ENCODE measurements at regions not wholly inside any gene's neighbourhood (a gene's known extent, or its start where the extent isn't known, plus 50 kb on each side); places are given as distances from the start of the nearest gene placed in this dataset.

- Histone ChIP-seq H3K9me3 (no peaks in the 10 kb centered on the region), H3K27ac (no peak overlapping the region), H3K27me3 (no peaks in the 10 kb centered on the region), H3K4me3 (no peak overlapping the region), H3K4me1 (peaks cover 0 to 10% of the 10 kb centered on the region in 2 donors), H3K36me3 (no peaks in the 10 kb centered on the region)
- DNase-seq (ENCODE audit: low spot score), result no peak
- TF ChIP-seq, protein P1, sequence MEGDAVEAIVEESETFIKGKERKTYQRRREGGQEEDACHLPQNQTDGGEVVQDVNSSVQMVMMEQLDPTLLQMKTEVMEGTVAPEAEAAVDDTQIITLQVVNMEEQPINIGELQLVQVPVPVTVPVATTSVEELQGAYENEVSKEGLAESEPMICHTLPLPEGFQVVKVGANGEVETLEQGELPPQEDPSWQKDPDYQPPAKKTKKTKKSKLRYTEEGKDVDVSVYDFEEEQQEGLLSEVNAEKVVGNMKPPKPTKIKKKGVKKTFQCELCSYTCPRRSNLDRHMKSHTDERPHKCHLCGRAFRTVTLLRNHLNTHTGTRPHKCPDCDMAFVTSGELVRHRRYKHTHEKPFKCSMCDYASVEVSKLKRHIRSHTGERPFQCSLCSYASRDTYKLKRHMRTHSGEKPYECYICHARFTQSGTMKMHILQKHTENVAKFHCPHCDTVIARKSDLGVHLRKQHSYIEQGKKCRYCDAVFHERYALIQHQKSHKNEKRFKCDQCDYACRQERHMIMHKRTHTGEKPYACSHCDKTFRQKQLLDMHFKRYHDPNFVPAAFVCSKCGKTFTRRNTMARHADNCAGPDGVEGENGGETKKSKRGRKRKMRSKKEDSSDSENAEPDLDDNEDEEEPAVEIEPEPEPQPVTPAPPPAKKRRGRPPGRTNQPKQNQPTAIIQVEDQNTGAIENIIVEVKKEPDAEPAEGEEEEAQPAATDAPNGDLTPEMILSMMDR (IDR thresholded peaks at IDR 0.05), result no peak
Measured at GRCh38 chr17:56680676-56681075, 87.2 kb downstream of the NOG start.

DNA sequence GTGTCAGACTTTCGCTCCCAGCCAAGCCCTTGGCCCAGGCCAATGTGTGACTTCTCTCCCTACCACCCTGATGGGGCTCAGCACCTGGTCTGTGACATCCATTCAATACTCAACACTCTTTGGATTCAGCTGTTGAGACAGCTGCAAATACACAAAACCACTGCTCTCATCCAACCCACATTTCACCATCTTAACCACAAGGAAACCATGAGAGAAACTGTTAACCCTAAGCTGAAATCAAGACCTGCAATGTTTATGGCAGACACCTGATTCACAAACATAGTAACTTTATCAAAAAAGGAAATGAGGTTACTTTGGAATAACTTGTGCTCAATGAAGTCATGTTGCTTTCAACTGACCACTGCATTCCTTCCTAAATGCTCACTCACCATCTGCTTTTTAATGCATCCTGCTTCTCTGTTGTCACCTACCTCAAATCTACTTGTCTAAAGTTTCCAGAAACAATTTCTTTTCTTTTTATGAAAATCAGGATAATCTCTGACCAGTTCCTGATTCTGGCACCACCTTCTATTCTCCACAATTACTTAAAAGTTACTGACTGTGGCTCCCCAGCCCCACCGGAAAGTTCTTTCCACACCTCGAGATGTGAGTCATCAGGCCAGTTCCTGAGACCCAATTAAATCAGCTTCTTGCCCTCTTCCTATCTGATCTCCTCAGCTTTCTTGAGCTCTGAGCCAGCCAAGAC lies 88.2 kb downstream of the NOG start:
- Histone ChIP-seq H3K36me3 (no peaks in the 10 kb centered on the region), H3K27ac (no peak overlapping the region), H3K9me3 (no peaks in the 10 kb centered on the region), H3K27me3 (no peaks in the 10 kb centered on the region), H3K4me3 (no peak overlapping the region), H3K4me1 (peaks cover 0 to 10% of the 10 kb centered on the region in 2 donors)
- no peak for DNase-seq (ENCODE audit: low spot score)
- TF ChIP-seq, protein P1 (IDR thresholded peaks at IDR 0.05), result no peak

DNA sequence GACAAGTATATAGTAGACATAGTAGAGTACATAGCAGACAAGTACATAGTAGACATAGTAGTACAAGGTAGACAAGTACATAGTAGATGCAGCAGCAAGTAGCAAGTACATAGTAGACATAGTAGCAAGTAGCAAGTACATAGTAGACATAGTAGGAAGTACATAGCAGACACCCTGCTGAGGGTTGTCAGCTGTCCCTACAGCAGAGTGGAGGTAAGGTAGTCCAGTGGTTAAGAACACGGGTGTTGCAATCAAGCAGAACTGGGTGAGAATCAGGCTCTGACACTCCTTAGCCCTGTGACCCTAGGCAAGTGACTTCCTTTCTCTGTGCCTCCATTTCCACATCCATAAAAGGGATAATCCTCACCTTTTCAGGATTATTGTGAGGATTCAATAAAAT lies 94.7 kb downstream of the NOG start:
- TF ChIP-seq, protein P1 (IDR thresholded peaks at IDR 0.05), result no peak
- no peak overlapping the region for H3K4me3 ChIP-seq
- H3K36me3 ChIP-seq, result no peaks in the 10 kb centered on the region
- H3K4me1 ChIP-seq, result no peaks in the 10 kb centered on the region
- H3K9me3 ChIP-seq, result no peaks in the 10 kb centered on the region
- no peak overlapping the region for H3K27ac ChIP-seq
- DNase-seq (ENCODE audit: low spot score), result no peak
- H3K27me3 ChIP-seq, result no peaks in the 10 kb centered on the region

GRCh38 chr17:56690441-56691291 lies 97.2 kb downstream of the NOG start:
- no peak for DNase-seq (ENCODE audit: low spot score)
- no peaks in the 10 kb centered on the region for H3K4me1 ChIP-seq
- H3K36me3 ChIP-seq, result no peaks in the 10 kb centered on the region
- no peaks in the 10 kb centered on the region for H3K9me3 ChIP-seq
- no peak overlapping the region for H3K27ac ChIP-seq
- TF ChIP-seq, protein P1 (IDR thresholded peaks at IDR 0.05), result no peak
- H3K27me3 ChIP-seq, result no peaks in the 10 kb centered on the region
- no peak overlapping the region for H3K4me3 ChIP-seq

DNA sequence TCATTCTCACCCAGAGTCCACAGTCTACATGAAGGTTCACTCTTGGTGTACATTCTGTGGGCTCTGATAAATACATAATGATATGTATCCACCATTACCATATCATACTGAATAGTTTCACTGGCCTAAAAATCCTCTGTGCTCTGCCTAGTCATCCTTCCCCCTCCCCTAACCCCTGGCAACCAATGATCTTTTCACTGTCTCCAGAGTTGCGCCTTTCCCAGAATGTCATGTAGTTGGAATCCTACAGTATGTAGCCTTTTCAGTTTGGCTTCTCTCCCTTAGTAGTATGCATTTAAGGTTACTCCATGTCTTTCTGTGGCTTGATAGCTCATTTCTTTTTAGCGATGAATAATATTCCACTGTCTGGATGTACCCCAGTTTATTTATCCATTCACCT lies 101.3 kb downstream of the NOG start:
- no peaks in the 10 kb centered on the region for H3K27me3 ChIP-seq
- peaks cover 0 to 11% of the 10 kb centered on the region in 2 donors for H3K4me1 ChIP-seq
- no peak overlapping the region for H3K27ac ChIP-seq
- no peaks in the 10 kb centered on the region for H3K36me3 ChIP-seq
- DNase-seq (ENCODE audit: low spot score), result no peak
- H3K9me3 ChIP-seq, result no peaks in the 10 kb centered on the region
- TF ChIP-seq, protein P1 (IDR thresholded peaks at IDR 0.05), result no peak
- no peak overlapping the region for H3K4me3 ChIP-seq
